ENCODE measurements at regions not wholly inside any gene's neighbourhood (a gene's known extent, or its start where the extent isn't known, plus 50 kb on each side); places are given as distances from the start of the nearest gene placed in this dataset.

DNA sequence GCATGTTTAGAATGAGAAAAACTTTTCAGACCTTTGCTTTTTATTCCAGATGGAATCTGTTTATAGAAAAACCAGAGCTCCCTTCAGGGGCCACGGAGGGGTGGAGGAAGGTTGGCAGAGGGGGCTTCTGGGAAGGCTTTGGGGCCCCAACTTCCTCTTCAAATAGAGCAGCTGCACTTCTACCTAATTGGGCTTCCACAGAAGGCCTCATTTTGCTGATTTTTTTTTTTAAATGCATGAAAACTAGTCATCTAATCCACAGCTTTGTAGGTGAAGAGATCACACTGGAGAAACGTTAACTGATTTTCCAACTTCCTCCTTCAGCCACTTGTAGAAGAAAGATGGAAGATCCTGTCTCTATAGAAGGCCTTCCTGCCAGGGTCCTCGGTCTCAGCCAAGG is 181.8 kb downstream of the BCL11A start:
- Mint-ChIP-seq H3K36me3 (ENCODE audit: low read depth) (no peaks in the 10 kb centered on the region), H3K4me3 (no peak overlapping the region), H3K27me3 (ENCODE audit: low read depth) (peaks cover 11% of the 10 kb centered on the region), H3K9me3 (ENCODE audit: insufficient read depth) (no peaks in the 10 kb centered on the region), H3K27ac (no peak overlapping the region), H3K4me1 (ENCODE audit: low read depth) (no peaks in the 10 kb centered on the region)
- ChIA-PET POLR2A (no interaction called here), CTCF (no interaction called here)
- DNase-seq: no peak
- no peak for ATAC-seq

DNA sequence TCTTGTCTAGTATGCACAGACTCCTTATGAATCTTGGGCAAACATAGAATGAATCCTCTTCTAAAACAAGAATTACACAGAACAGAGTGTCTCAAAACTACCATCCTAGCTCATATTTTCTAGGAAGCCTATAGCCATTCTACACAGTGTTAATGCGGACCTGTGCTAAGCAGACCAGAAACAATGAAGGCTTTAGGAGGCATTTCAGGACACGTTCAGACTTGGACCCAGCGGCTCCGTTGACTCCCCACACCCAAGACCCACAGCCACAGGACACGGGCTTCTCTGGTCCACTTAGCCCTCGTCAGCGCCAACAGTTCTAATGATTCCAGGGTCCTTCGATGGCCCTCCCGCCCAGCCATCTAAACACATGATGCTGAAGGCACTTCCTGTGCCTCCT is 182.2 kb downstream of the BCL11A start:
- CTCF ChIA-PET: no interaction called here
- ATAC-seq: no peak
- Mint-ChIP-seq H3K4me3 (no peak overlapping the region), H3K27me3 (ENCODE audit: low read depth) (peaks cover 11% of the 10 kb centered on the region), H3K27ac (no peak overlapping the region), H3K36me3 (ENCODE audit: low read depth) (no peaks in the 10 kb centered on the region), H3K4me1 (ENCODE audit: low read depth) (no peaks in the 10 kb centered on the region), H3K9me3 (ENCODE audit: insufficient read depth) (no peaks in the 10 kb centered on the region)
- POLR2A ChIA-PET: no interaction called here
- DNase-seq: no peak

DNA sequence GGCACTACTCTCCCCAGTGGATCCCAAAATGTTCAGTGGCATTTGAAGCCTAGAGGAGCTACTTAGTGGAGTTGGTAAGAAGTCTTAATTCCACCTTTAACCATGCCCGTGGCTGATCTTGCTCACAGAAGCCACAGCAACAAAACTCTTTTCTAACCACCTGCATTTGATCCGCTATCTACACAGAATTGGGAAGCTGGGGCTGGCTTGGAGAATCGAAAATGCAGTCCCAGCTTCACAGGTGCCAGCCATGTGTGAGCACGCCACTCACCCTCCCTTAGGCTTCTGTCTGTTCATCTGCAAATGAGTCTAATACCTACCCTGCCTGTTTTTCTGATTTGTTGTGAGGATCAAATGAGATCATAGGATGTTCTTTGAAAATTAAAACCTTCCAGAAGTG is 182.6 kb downstream of the BCL11A start:
- H3K27me3 Mint-ChIP-seq (ENCODE audit: low read depth): peaks cover 11% of the 10 kb centered on the region
- no peaks in the 10 kb centered on the region for H3K36me3 Mint-ChIP-seq (ENCODE audit: low read depth)
- no peak overlapping the region for H3K4me3 Mint-ChIP-seq
- no peaks in the 10 kb centered on the region for H3K9me3 Mint-ChIP-seq (ENCODE audit: insufficient read depth)
- no peaks in the 10 kb centered on the region for H3K4me1 Mint-ChIP-seq (ENCODE audit: low read depth)
- ChIA-PET CTCF (no interaction called here), POLR2A (no interaction called here)
- DNase-seq: no peak
- no peak for ATAC-seq
- H3K27ac Mint-ChIP-seq: no peak overlapping the region

DNA sequence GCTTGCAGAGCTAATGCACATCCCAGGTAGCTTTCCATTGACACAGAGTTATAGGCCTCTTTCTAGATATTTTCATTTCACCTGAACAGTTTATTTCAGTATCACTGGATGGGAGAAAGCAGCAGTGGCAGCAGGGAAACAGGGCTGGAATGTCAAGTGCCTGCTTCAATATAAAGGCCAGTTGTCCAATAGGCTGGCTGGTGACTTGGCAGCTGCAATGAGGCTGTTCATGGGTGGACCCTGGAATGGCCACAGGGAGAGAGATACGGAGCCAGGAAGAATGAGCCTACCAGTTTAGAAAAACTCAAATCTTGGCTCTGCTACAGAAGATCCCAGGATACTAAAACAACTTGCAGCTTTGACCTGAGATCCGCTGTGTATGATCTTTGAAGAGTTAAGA is 185.0 kb downstream of the BCL11A start:
- POLR2A ChIA-PET: no interaction called here
- Mint-ChIP-seq H3K4me3 (no peak overlapping the region), H3K4me1 (ENCODE audit: low read depth) (no peaks in the 10 kb centered on the region), H3K27ac (no peak overlapping the region), H3K9me3 (ENCODE audit: insufficient read depth) (no peaks in the 10 kb centered on the region), H3K27me3 (ENCODE audit: low read depth) (peaks cover 13% of the 10 kb centered on the region), H3K36me3 (ENCODE audit: low read depth) (no peaks in the 10 kb centered on the region)
- no peak for DNase-seq
- no peak for ATAC-seq
- CTCF ChIA-PET: no interaction called here

DNA sequence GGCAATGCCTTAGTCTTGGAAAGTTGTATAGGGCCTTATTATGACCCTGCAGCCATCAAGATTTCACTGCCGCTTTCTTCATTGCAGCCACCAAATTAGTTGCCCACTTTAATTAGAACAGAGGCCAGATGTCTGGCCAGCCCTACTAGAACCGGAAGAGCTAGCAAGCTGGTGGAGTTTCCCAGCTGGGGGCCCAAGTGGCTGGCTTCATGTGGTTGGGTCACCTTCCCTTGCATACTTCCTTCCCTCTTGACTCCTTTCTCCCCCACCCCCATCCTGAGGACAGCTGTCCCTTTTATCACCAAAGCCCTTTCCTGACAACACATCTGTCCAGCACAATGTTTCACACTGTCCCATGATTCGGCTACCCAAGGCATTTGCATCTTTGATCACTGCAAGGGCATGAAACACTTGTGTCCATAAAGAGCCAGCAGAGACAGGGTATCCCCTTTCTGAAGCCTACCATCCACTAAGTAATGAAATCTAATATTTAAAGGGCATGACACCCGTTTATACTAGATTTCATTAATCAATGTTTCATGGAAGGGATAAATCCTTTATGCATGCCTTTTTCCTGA is 187.2 kb downstream of the BCL11A start:
- CTCF ChIA-PET: no interaction called here
- Mint-ChIP-seq H3K4me3 (no peak overlapping the region), H3K27me3 (ENCODE audit: low read depth) (peaks cover 18% of the 10 kb centered on the region), H3K9me3 (ENCODE audit: insufficient read depth) (no peaks in the 10 kb centered on the region), H3K36me3 (ENCODE audit: low read depth) (no peaks in the 10 kb centered on the region), H3K4me1 (ENCODE audit: low read depth) (no peaks in the 10 kb centered on the region), H3K27ac (no peak overlapping the region)
- POLR2A ChIA-PET: no interaction called here
- ATAC-seq (no peak), DNase-seq (no peak)

DNA sequence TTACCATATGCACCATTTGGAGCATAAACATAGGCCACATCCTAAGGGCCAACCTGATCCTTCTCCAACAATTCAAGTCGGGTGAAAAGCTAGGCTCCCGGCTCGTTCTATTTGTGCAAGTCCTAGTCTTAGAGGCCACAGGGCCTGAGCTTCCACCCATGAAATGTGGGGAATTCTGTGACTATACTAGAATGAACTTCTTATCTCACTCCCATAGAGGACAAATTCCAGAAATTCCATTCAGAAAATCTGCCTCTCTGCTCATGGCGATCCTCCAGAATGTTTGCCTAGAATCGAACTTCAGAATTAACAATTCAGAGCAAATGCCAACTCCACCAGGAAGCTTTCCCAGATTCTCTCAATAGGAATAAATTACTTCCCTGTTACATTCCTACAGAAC is 187.9 kb downstream of the BCL11A start:
- ATAC-seq: no peak
- DNase-seq: no peak
- Mint-ChIP-seq H3K27me3 (ENCODE audit: low read depth) (peaks cover 20% of the 10 kb centered on the region), H3K4me3 (no peak overlapping the region), H3K27ac (no peak overlapping the region), H3K9me3 (ENCODE audit: insufficient read depth) (no peaks in the 10 kb centered on the region), H3K4me1 (ENCODE audit: low read depth) (no peaks in the 10 kb centered on the region), H3K36me3 (ENCODE audit: low read depth) (no peaks in the 10 kb centered on the region)
- POLR2A ChIA-PET: no interaction called here
- CTCF ChIA-PET: no interaction called here

DNA sequence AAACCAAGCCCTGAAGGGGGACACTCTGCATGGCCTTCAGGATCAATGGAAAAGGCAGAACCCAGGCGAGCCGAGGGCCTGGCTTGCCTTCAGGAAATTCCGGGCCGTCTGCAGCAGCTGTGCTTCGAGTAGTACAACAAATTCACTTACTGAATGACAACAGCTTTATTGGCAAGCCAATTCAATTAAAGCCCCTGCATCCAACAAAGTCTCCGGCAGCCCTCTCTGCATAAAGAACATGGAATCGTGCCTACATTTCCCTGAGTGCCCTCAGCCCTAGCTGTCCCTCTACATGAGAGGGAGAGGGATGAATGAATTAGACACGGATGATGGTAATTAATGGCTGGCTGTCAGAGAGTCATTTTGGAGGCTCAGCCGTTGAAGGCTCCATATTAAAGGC is 189.0 kb downstream of the BCL11A start:
- POLR2A ChIA-PET: no interaction called here
- no peak for ATAC-seq

DNA sequence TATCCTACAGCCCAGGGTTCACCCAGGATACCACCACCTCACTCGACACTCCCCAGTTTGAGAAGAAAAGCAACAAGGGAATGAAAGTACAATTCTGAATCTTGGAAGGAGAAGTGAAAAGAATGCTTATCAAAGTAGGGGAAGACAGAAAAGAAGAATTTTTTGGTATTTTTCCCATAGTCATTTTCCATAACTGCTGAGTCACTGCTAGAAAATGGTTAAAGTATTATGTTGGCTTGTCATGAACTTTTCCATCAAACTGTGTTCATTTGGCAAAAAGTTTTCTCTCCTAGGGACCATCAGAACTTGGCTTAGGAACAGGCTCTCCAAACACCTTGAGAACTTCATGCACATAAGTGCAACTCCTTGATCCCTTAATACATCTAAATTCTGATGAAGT is 192.0 kb downstream of the BCL11A start:
- no peaks in the 10 kb centered on the region for H3K9me3 Mint-ChIP-seq (ENCODE audit: insufficient read depth)
- H3K36me3 Mint-ChIP-seq (ENCODE audit: low read depth): no peaks in the 10 kb centered on the region
- H3K27me3 Mint-ChIP-seq (ENCODE audit: low read depth): peaks cover 16% of the 10 kb centered on the region
- POLR2A ChIA-PET: no interaction called here
- DNase-seq (no peak), ATAC-seq (no peak)
- peaks cover 5% of the 10 kb centered on the region for H3K4me1 Mint-ChIP-seq (ENCODE audit: low read depth)
- CTCF ChIA-PET: no interaction called here
- no peak overlapping the region for H3K27ac Mint-ChIP-seq
- no peak overlapping the region for H3K4me3 Mint-ChIP-seq

More for the DNA sequence above, 189.0 kb downstream of the BCL11A start:
- DNase-seq: no peak
- Mint-ChIP-seq H3K27me3 (ENCODE audit: low read depth) (peaks cover 18% of the 10 kb centered on the region), H3K4me3 (no peak overlapping the region), H3K4me1 (ENCODE audit: low read depth) (no peaks in the 10 kb centered on the region), H3K27ac (no peak overlapping the region), H3K9me3 (ENCODE audit: insufficient read depth) (no peaks in the 10 kb centered on the region), H3K36me3 (ENCODE audit: low read depth) (no peaks in the 10 kb centered on the region)
- CTCF ChIA-PET: no interaction called here

DNA sequence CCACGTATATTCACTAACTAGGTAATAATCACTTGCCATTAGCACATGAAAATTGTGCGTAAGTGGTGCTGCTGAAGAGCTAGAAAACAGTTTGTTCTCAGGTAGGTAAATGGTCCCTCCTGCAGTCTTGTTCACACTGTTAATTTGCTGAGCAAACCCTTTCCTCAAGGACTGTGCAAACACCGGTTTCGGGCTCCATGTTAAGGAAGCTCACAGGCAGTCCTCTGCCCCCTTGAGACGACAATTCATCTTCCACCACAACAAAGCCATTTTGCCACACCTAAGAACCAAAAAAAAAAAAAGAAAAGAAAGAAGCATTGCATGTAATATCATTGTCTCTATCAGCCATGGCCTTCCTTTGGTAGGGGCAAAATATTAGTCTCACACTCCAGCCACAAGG is 193.9 kb downstream of the BCL11A start:
- Mint-ChIP-seq H3K4me1 (ENCODE audit: low read depth) (peaks cover 18% of the 10 kb centered on the region), H3K9me3 (ENCODE audit: insufficient read depth) (no peaks in the 10 kb centered on the region), H3K4me3 (no peak overlapping the region), H3K36me3 (ENCODE audit: low read depth) (peaks cover 5% of the 10 kb centered on the region), H3K27ac (no peak overlapping the region), H3K27me3 (ENCODE audit: low read depth) (peaks cover 19% of the 10 kb centered on the region)
- CTCF ChIA-PET: no interaction called here
- DNase-seq (no peak), ATAC-seq (no peak)
- POLR2A ChIA-PET: no interaction called here

DNA sequence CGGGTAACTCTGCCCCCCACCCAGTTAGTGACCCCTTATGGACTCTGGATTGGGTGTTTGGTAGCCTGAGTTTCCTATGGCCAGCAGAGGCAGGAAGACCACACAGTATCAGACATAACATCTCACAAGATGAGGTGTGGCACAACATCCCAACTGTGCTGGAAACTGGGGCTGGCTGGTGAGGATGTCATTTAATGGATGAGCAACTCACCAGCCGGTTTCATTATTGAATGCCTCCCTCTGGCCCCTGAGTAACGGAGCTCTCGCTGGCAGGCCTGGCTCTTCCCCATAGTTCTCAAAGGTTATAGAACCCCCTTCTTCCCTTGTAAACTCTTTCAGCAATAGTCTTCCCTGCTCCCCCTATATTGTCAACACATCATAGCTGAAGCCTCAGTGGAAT is 195.0 kb downstream of the BCL11A start:
- peaks cover 5% of the 10 kb centered on the region for H3K36me3 Mint-ChIP-seq (ENCODE audit: low read depth)
- H3K9me3 Mint-ChIP-seq (ENCODE audit: insufficient read depth): no peaks in the 10 kb centered on the region
- H3K4me1 Mint-ChIP-seq (ENCODE audit: low read depth): peaks cover 18% of the 10 kb centered on the region
- ATAC-seq (no peak), DNase-seq (no peak)
- H3K4me3 Mint-ChIP-seq: no peak overlapping the region
- ChIA-PET CTCF (no interaction called here), POLR2A (no interaction called here)
- peaks cover 17% of the 10 kb centered on the region for H3K27me3 Mint-ChIP-seq (ENCODE audit: low read depth)
- no peak overlapping the region for H3K27ac Mint-ChIP-seq

DNA sequence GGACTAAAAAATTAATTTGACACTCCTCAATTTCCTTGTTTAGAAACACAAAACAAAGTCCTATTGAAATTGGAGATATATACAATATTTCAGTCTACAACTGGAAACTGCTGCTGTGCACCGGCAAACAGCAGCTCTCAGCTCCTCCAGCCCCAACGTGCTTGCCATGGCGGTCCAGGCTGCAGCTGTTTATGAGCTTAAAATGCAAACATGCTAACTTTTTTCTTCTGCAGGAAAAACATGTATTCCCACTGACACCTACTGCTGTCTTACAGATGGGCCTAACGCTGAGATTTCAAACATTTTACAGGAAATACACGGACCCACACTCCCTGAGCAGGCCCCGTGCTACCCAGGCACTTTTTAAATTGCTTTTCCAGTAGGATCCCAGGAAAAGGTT is 195.5 kb downstream of the BCL11A start:
- H3K36me3 Mint-ChIP-seq (ENCODE audit: low read depth): peaks cover 5% of the 10 kb centered on the region
- DNase-seq: no peak
- H3K27ac Mint-ChIP-seq: no peak overlapping the region
- H3K27me3 Mint-ChIP-seq (ENCODE audit: low read depth): peaks cover 15% of the 10 kb centered on the region
- CTCF ChIA-PET: interaction anchor here (0.9 kb wide), 1 partner anchor 353 kb away, joined by 3 read pairs; no protein-coding TSS in a partner anchor
- H3K9me3 Mint-ChIP-seq (ENCODE audit: insufficient read depth): no peaks in the 10 kb centered on the region
- POLR2A ChIA-PET: no interaction called here
- H3K4me3 Mint-ChIP-seq: no peak overlapping the region
- no peak for ATAC-seq
- peaks cover 18% of the 10 kb centered on the region for H3K4me1 Mint-ChIP-seq (ENCODE audit: low read depth)

DNA sequence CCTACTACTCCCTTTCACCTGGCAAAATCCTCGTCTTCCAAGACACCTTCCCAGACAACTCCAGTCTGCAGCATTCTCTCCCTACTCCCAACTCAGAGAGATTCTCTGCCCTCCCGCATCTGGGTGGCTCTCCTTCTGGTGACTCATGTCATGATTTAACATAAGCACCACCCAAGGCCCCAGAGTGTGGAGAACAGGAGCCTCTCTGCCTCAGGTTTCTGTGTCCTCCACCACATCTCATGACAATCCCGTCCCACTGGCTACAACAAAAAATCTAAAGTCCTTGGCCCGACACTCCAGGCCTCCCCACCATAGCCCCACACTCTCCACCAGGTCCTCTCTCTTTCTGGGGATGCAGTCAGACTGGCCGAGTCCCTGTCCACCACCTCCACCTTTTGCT is 197.1 kb downstream of the BCL11A start:
- Mint-ChIP-seq H3K27me3 (ENCODE audit: low read depth) (peaks cover 11% of the 10 kb centered on the region), H3K4me3 (no peak overlapping the region), H3K4me1 (ENCODE audit: low read depth) (peaks cover 18% of the 10 kb centered on the region), H3K36me3 (ENCODE audit: low read depth) (peaks cover 5% of the 10 kb centered on the region), H3K27ac (no peak overlapping the region), H3K9me3 (ENCODE audit: insufficient read depth) (no peaks in the 10 kb centered on the region)
- no peak for DNase-seq
- ChIA-PET CTCF (no interaction called here), POLR2A (no interaction called here)
- no peak for ATAC-seq

DNA sequence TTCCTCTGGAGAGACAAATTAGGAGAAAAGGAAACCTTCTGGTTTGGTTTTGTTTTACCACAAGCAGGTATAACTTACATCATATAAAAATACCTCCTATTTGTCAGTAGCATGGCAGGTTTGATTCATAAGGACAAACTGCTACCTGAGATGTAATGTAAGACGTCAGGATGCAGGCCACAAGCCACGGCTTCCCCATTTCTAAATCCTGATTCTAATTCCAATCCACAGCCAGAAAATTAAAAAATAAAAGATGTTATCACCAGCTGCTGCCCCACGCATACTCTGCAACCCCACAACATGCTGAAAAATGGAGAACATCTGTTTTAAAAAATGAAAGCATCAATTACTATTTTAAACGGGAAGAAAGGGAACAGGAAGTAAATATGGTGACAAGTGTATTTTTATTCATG is 197.6 kb downstream of the BCL11A start:
- DNase-seq (no peak), ATAC-seq (no peak)
- peaks cover 5% of the 10 kb centered on the region for H3K36me3 Mint-ChIP-seq (ENCODE audit: low read depth)
- CTCF ChIA-PET: no interaction called here
- POLR2A ChIA-PET: no interaction called here
- H3K27me3 Mint-ChIP-seq (ENCODE audit: low read depth): peaks cover 11% of the 10 kb centered on the region
- H3K9me3 Mint-ChIP-seq (ENCODE audit: insufficient read depth): no peaks in the 10 kb centered on the region
- H3K4me3 Mint-ChIP-seq: peak overlapping the region; percentile 23
- H3K27ac Mint-ChIP-seq: no peak overlapping the region
- peaks cover 18% of the 10 kb centered on the region for H3K4me1 Mint-ChIP-seq (ENCODE audit: low read depth)

All from activated CD8-positive, alpha-beta T cell treated with anti-CD3 and anti-CD28 coated beads, Interleukin-2, amount 10 ng/mL, durations not matched to agents 7 days and 5 days (primary cell).